Osteoblast (primary cell): ENCODE measurements at regions not wholly inside any gene's neighbourhood (a gene's known extent, or its start where the extent isn't known, plus 50 kb on each side); places are given as distances from the start of the nearest gene placed in this dataset.

Source experiments
- DNase-seq: peaks from one replicate; pipeline ENCODE4 v3.0.0; 2011; ENCODE audit warnings: low spot score, mixed read lengths; ENCODE audit not compliant: insufficient read length; ENCODE audit errors: missing footprints
- H2AFZ ChIP-seq: 2 replicates; pipeline ENCODE4 v1.6.0; 2011; ENCODE audit warnings: mild to moderate bottlenecking, low read length
- H3K27ac ChIP-seq: 2 replicates; pipeline ENCODE4 v1.5.1; 2011; ENCODE audit warnings: mild to moderate bottlenecking, low read depth, low read length, moderate library complexity
- H3K27me3 ChIP-seq: 2 replicates; pipeline ENCODE4 v1.6.0; 2012; ENCODE audit warnings: mild to moderate bottlenecking, control low read depth, inconsistent platforms, low read length, moderate library complexity; ENCODE audit not compliant: insufficient read depth
- H3K36me3 ChIP-seq: 2 replicates; pipeline ENCODE4 v1.5.1; 2011; ENCODE audit warnings: mild to moderate bottlenecking, low read length, control low read depth, moderate library complexity; ENCODE audit not compliant: insufficient read depth
- H3K4me1 ChIP-seq: 2 replicates; pipeline ENCODE4 v1.5.1; 2011; ENCODE audit warnings: mild to moderate bottlenecking, low read length, control low read depth, moderate library complexity; ENCODE audit not compliant: insufficient read depth
- H3K4me2 ChIP-seq: 2 replicates; pipeline ENCODE4 v1.6.0; 2011; ENCODE audit warnings: mild to moderate bottlenecking, low read length; ENCODE audit not compliant: insufficient read depth
- H3K4me3 ChIP-seq: fragments of 200-600 bp; sonication (generic); 3 replicates; pipeline ENCODE4 v1.5.1; 2012; ENCODE audit warnings: mild to moderate bottlenecking, low read length, inconsistent platforms; ENCODE audit not compliant: insufficient read depth
- H3K79me2 ChIP-seq: 2 replicates; pipeline ENCODE4 v1.6.0; 2012; ENCODE audit warnings: mild to moderate bottlenecking, low read length, control low read depth, inconsistent platforms; ENCODE audit not compliant: insufficient read depth
- H3K9me3 ChIP-seq: 2 replicates; pipeline ENCODE4 v1.5.1; 2011; ENCODE audit warnings: low read depth, low read length, control low read depth
- H4K20me1 ChIP-seq: 2 replicates; pipeline ENCODE4 v1.6.0; 2012; ENCODE audit warnings: mild to moderate bottlenecking, low read length, control low read depth; ENCODE audit not compliant: insufficient read depth
- CTCF ChIP-seq: IDR thresholded peaks from 2 replicates; pipeline ENCODE4 v1.5.1; 2011; ENCODE audit warnings: mild to moderate bottlenecking, low read depth, low read length, moderate library complexity; ENCODE audit errors: extremely low read depth

DNA sequence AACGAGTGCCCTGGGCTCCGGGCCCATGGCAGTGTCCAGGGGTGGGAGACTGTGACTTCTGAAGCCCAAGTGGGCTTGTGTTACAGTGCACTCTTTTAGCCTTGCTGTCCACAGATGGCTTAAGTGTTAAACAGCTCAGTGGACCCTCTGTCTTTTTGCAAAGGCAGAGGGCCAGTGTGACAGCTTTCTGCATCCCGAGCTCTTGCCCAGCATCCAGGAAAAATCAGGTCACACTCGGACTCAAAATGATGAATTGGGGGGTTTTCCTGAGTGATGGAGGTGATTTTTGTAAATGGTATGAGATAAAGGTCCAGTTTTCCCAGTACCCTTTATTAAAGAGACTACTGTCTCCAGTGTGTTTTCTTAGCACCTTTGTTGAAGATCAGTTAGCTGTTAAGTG is 321.3 kb upstream of the GRAMD2B start:
- Histone ChIP-seq H3K4me2 (no peak overlapping the region), H4K20me1 (no peaks in the 10 kb centered on the region), H3K27me3 (no peaks in the 10 kb centered on the region), H3K4me3 (no peak overlapping the region), H3K4me1 (peaks cover 21% of the 10 kb centered on the region), H2AFZ (no peak overlapping the region), H3K9me3 (no peaks in the 10 kb centered on the region), H3K79me2 (no peaks in the 10 kb centered on the region), H3K27ac (no peak overlapping the region), H3K36me3 (no peaks in the 10 kb centered on the region)
- DNase-seq = no peak
- no peak for TF ChIP-seq CTCF

- Histone ChIP-seq H3K36me3 (no peaks in the 10 kb centered on the region), H3K4me1 (peaks cover 27% of the 10 kb centered on the region), H4K20me1 (no peaks in the 10 kb centered on the region), H3K27me3 (no peaks in the 10 kb centered on the region), H3K79me2 (no peaks in the 10 kb centered on the region), H3K27ac (no peak overlapping the region), H3K9me3 (no peaks in the 10 kb centered on the region), H2AFZ (no peak overlapping the region), H3K4me3 (no peak overlapping the region), H3K4me2 (no peak overlapping the region)
- no peak for TF ChIP-seq CTCF
- no peak for DNase-seq
Observed at GRCh38 chr5:126103050-126103449, 320.2 kb upstream of the GRAMD2B start.

DNA sequence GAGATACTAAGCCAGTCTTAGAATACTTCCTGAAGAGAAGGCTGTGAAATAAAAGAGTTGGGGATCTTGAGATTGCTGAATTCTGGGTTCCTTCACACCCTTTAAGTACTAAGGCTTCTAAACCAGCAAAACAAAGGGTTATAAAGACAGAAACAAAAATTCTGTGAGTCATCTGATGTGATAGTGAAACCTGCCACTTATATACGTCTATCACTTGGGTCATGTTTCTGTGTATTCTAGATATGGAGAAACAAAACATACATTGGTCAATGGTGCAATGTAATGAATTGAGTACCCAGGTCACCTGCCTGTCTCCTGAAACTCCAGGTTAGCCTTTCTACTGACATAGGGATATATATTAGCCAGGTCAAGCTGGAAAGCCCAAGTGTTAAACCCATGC is 319.3 kb upstream of the GRAMD2B start:
- no peak overlapping the region for H2AFZ ChIP-seq
- no peak for DNase-seq
- H3K27me3 ChIP-seq = no peaks in the 10 kb centered on the region
- no peak for TF ChIP-seq CTCF
- no peaks in the 10 kb centered on the region for H4K20me1 ChIP-seq
- H3K4me2 ChIP-seq = no peak overlapping the region
- no peaks in the 10 kb centered on the region for H3K79me2 ChIP-seq
- no peak overlapping the region for H3K27ac ChIP-seq
- peaks cover 19% of the 10 kb centered on the region for H3K4me1 ChIP-seq
- H3K4me3 ChIP-seq = no peak overlapping the region
- no peaks in the 10 kb centered on the region for H3K36me3 ChIP-seq
- no peaks in the 10 kb centered on the region for H3K9me3 ChIP-seq

- Histone ChIP-seq H3K27ac (no peak overlapping the region), H3K79me2 (no peaks in the 10 kb centered on the region), H3K27me3 (no peaks in the 10 kb centered on the region), H2AFZ (no peak overlapping the region), H3K4me3 (no peak overlapping the region), H3K4me2 (no peak overlapping the region), H3K9me3 (no peaks in the 10 kb centered on the region), H3K4me1 (peaks cover 19% of the 10 kb centered on the region), H4K20me1 (no peaks in the 10 kb centered on the region), H3K36me3 (no peaks in the 10 kb centered on the region)
- no peak for DNase-seq
- TF ChIP-seq CTCF = no peak
Observed at GRCh38 chr5:126104341-126104740, 318.9 kb upstream of the GRAMD2B start.
